Calu3 (cell line): ENCODE measurements at regions not wholly inside any gene's neighbourhood (a gene's known extent, or its start where the extent isn't known, plus 50 kb on each side); places are given as distances from the start of the nearest gene placed in this dataset.

ENCODE experiments used
- BruUV-seq: library from RNA; stranded (reverse); fragments of 400-500 nt; replicated peaks from 2 replicates; lab custom pipeline; 2021; lab: Mats Ljungman, UMichigan
- CTCF ChIA-PET: fragments of 300-600 bp; sonication (Branson Sonifier 250); formaldehyde crosslinking; loops from one replicate; lab custom pipeline; 2022; ENCODE audit warnings: antibody characterized with exemption; lab: Charles Lee
- DNase-seq: peaks from one replicate; pipeline ENCODE4 v3.0.0; 2022
- H3K27ac Mint-ChIP-seq: one replicate; pipeline ENCODE4 v1.8.0; 2022; ENCODE audit warnings: mixed read lengths; ENCODE audit not compliant: unreplicated experiment
- H3K27me3 Mint-ChIP-seq: one replicate; pipeline ENCODE4 v1.8.0; 2022; ENCODE audit warnings: mixed read lengths; ENCODE audit not compliant: unreplicated experiment
- H3K36me3 Mint-ChIP-seq: one replicate; pipeline ENCODE4 v1.8.0; 2022; ENCODE audit warnings: mild to moderate bottlenecking, moderate library complexity, mixed read lengths; ENCODE audit not compliant: insufficient read depth, unreplicated experiment
- H3K4me1 Mint-ChIP-seq: one replicate; pipeline ENCODE4 v1.8.0; 2022; ENCODE audit warnings: mild to moderate bottlenecking, low read depth, mixed read lengths; ENCODE audit not compliant: unreplicated experiment
- H3K4me3 Mint-ChIP-seq: one replicate; pipeline ENCODE4 v1.8.0; 2022; ENCODE audit warnings: mild to moderate bottlenecking, low read depth, moderate library complexity, mixed read lengths; ENCODE audit not compliant: unreplicated experiment
- H3K9me3 Mint-ChIP-seq: one replicate; pipeline ENCODE4 v1.8.0; 2022; ENCODE audit warnings: low read depth, mixed read lengths; ENCODE audit not compliant: unreplicated experiment
- intact Hi-C: fragments of 100-400 bp; cut with micrococcal nuclease; formaldehyde crosslinking; loops from one replicate; pipeline ENCODE4 v1.10.0; 2022; ENCODE audit not compliant: unreplicated experiment
- TF ChIP-seq, protein P1 (sequence below): fragments of 200-600 bp; IDR thresholded peaks from one replicate; pipeline ENCODE4 v1.8.0; 2022; ENCODE audit warnings: antibody characterized with exemption; ENCODE audit not compliant: unreplicated experiment

DNA sequence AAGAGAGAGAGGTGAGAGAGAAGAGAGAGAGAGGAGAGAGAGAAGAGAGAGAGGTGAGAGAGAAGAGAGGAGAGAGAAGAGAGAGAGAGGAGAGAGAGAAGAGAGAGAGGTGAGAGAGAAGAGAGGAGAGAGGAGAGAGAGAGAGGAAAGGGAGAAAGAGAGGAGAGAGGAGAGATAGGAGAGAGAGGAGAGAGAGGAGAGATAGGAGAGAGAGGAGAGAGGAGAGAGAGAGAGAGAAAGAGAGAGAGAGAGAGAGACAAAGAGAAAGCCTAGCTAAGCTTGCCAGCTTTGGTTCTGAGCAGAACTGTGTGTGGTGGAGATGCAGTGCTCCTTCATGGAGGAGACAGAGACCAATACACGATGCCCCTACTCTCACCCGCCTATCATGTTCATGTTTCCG lies 99.1 kb upstream of the KCNA3 start:
- H3K4me1 Mint-ChIP-seq = no peaks in the 10 kb centered on the region
- CTCF ChIA-PET = interaction anchor here (0.5 kb wide), 1 partner anchor 1906 kb away, joined by 4 read pairs; no protein-coding TSS in a partner anchor
- peaks cover 4% of the 10 kb centered on the region for H3K9me3 Mint-ChIP-seq
- BruUV-seq = no TSS peak
- TF ChIP-seq, protein P1, sequence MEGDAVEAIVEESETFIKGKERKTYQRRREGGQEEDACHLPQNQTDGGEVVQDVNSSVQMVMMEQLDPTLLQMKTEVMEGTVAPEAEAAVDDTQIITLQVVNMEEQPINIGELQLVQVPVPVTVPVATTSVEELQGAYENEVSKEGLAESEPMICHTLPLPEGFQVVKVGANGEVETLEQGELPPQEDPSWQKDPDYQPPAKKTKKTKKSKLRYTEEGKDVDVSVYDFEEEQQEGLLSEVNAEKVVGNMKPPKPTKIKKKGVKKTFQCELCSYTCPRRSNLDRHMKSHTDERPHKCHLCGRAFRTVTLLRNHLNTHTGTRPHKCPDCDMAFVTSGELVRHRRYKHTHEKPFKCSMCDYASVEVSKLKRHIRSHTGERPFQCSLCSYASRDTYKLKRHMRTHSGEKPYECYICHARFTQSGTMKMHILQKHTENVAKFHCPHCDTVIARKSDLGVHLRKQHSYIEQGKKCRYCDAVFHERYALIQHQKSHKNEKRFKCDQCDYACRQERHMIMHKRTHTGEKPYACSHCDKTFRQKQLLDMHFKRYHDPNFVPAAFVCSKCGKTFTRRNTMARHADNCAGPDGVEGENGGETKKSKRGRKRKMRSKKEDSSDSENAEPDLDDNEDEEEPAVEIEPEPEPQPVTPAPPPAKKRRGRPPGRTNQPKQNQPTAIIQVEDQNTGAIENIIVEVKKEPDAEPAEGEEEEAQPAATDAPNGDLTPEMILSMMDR = no peak
- H3K27ac Mint-ChIP-seq = no peak overlapping the region
- DNase-seq = no peak
- no peaks in the 10 kb centered on the region for H3K36me3 Mint-ChIP-seq
- H3K27me3 Mint-ChIP-seq = peaks cover 67% of the 10 kb centered on the region
- intact Hi-C loops = no loop called here
- H3K4me3 Mint-ChIP-seq = no peak overlapping the region

DNA sequence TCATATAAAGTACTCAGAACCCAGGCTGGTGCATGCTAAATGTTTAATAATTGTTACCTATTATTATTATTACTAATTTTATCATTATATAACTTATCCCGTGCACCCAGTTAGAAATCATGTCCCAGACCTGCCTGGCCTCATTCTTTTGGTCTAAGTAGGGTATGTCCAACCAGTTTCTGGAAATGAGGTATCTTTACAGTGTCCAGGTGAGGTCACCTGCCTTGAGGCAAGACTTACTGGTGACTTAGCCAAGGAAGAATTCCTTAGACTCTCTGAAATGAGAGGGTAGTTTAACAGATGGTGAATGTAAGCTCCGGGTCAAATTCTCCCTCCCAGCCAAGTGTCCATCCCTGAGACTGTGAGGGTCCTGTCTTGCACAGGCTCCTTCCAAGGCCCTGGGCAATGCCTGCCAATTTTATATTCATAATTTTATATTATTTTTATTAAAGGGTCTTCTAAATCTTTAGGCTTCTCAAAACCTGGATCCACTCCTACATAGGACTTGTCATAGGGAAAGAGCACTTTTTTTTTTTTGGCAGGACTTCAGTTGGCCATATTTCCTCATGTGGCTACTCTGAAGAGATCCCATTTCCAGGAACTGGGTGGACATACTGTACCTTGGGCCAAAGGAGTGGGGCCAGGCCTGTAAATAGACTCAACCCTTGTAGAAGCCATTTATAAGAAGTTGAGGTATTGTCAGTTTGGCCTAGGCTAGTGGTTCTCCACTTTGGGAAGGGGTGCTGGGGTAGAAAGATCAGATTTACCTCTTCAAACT lies 96.7 kb upstream of the KCNA3 start:
- Mint-ChIP-seq H3K4me3 (no peak overlapping the region), H3K9me3 (peaks cover 4% of the 10 kb centered on the region), H3K27ac (no peak overlapping the region), H3K36me3 (no peaks in the 10 kb centered on the region), H3K27me3 (peaks cover 76% of the 10 kb centered on the region), H3K4me1 (no peaks in the 10 kb centered on the region)
- CTCF ChIA-PET = no interaction called here
- no TSS peak for BruUV-seq
- TF ChIP-seq, protein P1 = no peak
- no peak for DNase-seq
- intact Hi-C loops = no loop called here

DNA sequence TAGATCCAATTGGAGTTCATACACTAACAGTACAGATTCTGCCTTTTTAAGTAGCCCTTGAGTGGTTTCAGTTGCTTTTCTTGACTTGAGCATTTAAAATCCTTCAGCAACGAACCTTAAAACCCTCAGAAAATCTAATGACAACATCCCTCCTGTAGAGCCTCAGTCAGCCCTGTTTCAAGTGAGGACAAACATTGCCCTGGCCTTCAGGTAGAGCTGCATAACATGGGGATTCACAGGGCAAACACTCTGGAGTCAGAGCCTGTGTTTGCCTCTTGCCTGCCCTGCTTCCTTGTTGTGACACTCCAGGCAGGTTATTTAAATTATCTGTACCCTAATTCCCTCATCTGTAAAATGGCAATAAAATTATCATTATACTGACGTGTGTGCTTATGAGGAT lies 96.1 kb upstream of the KCNA3 start:
- no peaks in the 10 kb centered on the region for H3K36me3 Mint-ChIP-seq
- TF ChIP-seq, protein P1 = no peak
- no TSS peak for BruUV-seq
- no peak overlapping the region for H3K27ac Mint-ChIP-seq
- DNase-seq = no peak
- peaks cover 70% of the 10 kb centered on the region for H3K27me3 Mint-ChIP-seq
- no peak overlapping the region for H3K4me3 Mint-ChIP-seq
- intact Hi-C loops = no loop called here
- H3K4me1 Mint-ChIP-seq = no peaks in the 10 kb centered on the region
- CTCF ChIA-PET = no interaction called here
- H3K9me3 Mint-ChIP-seq = peaks cover 4% of the 10 kb centered on the region

DNA sequence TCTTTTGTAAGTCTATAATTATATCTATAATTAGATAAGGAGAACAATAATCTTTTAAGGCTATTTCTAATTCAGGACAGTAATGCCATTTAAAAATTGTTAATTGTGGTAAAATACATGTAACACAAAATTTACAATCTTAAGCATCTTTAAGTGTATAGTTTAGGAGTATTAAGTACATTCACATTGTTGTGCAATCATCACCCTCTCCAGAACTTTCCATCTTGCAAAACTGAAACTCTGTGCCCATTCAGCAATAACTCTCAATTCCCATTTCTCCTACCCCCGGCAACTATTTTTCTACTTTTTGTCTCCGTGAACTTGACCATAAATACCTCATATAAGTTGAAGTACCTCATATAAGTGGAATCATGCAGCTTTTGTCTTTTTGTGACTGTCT lies 93.9 kb upstream of the KCNA3 start:
- CTCF ChIA-PET = no interaction called here
- no peak for DNase-seq
- Mint-ChIP-seq H3K27me3 (peaks cover 75% of the 10 kb centered on the region), H3K4me3 (no peak overlapping the region), H3K9me3 (peaks cover 4% of the 10 kb centered on the region), H3K36me3 (no peaks in the 10 kb centered on the region), H3K4me1 (no peaks in the 10 kb centered on the region), H3K27ac (no peak overlapping the region)
- intact Hi-C loops = loop anchor here (5.0 kb wide), 1 partner anchor 246 kb away; no protein-coding TSS in a partner anchor
- no TSS peak for BruUV-seq
- TF ChIP-seq, protein P1 = no peak
